Neural cell (in vitro differentiated cells): ENCODE measurements at regions not wholly inside any gene's neighbourhood (a gene's known extent, or its start where the extent isn't known, plus 50 kb on each side); places are given as distances from the start of the nearest gene placed in this dataset.

Source experiments
- H2AFZ ChIP-seq: fragments of 200-600, 300-800 bp; sonication (generic), shearing (Covaris generic); 2 replicates; pipeline ENCODE4 v1.6.0; 2014; ENCODE audit warnings: low read depth, mild to moderate bottlenecking, antibody characterized with exemption, low read length, moderate library complexity
- H3F3A ChIP-seq: fragments of 200-600 bp; shearing (Covaris generic); 2 replicates; pipeline ENCODE4 v1.6.1; 2016; ENCODE audit warnings: mild to moderate bottlenecking, moderate library complexity, mixed read lengths, antibody characterized with exemption, low read length; ENCODE audit not compliant: insufficient read depth, poor library complexity, severe bottlenecking
- H3K27ac ChIP-seq: fragments of 200-600, 300-800 bp; sonication (generic), shearing (Covaris generic); 2 replicates; pipeline ENCODE4 v1.5.1; 2014; ENCODE audit warnings: mild to moderate bottlenecking, low read length, moderate library complexity
- H3K27me3 ChIP-seq: fragments of 300-800, 200-600 bp; sonication (generic), shearing (Covaris generic); 2 replicates; pipeline ENCODE4 v1.6.0; 2014; ENCODE audit warnings: mild to moderate bottlenecking, low read depth, low read length, moderate library complexity; ENCODE audit not compliant: insufficient read depth
- H3K36me3 ChIP-seq: fragments of 300-800, 200-600 bp; sonication (generic), shearing (Covaris generic); 2 replicates; pipeline ENCODE4 v1.5.1; 2014; ENCODE audit warnings: mild to moderate bottlenecking, antibody characterized with exemption, low read length, moderate library complexity; ENCODE audit not compliant: insufficient read depth
- H3K4me2 ChIP-seq: fragments of 300-800, 200-600 bp; sonication (generic), shearing (Covaris generic); 2 replicates; pipeline ENCODE4 v1.6.0; 2014; ENCODE audit warnings: mild to moderate bottlenecking, low read length
- H3K4me3 ChIP-seq: fragments of 300-800, 200-600 bp; sonication (generic), shearing (Covaris generic); 2 replicates; pipeline ENCODE4 v1.5.1; 2014; ENCODE audit warnings: mild to moderate bottlenecking, low read length, moderate library complexity
- H3K79me2 ChIP-seq: fragments of 200-600 bp; shearing (Covaris generic); replicated peaks from 2 replicates; pipeline ENCODE4 v1.6.0; 2014; ENCODE audit warnings: mild to moderate bottlenecking, low read length, moderate library complexity; ENCODE audit not compliant: insufficient read depth
- H3K9ac ChIP-seq: fragments of 300-800, 200-600 bp; sonication (generic), shearing (Covaris generic); 2 replicates; pipeline ENCODE4 v1.6.1; 2016; ENCODE audit warnings: mild to moderate bottlenecking, low read length, mixed read lengths
- H3K9me2 ChIP-seq: fragments of 200-600 bp; shearing (Covaris generic); 2 replicates; pipeline ENCODE4 v1.6.1; 2016; ENCODE audit warnings: mild to moderate bottlenecking, low read length, mixed read lengths; ENCODE audit not compliant: insufficient read depth
- H3K9me3 ChIP-seq: fragments of 200-600, 300-800 bp; sonication (generic), shearing (Covaris generic); 2 replicates; pipeline ENCODE4 v1.6.1; 2016; ENCODE audit warnings: mild to moderate bottlenecking, mixed run types, low read length, moderate library complexity, mixed read lengths
- H4K20me1 ChIP-seq: fragments of 200-600 bp; shearing (Covaris generic); 2 replicates; pipeline ENCODE4 v1.6.1; 2016; ENCODE audit warnings: mild to moderate bottlenecking, mixed run types; ENCODE audit not compliant: insufficient read depth
- CTCF ChIP-seq: fragments of 450-650 bp; IDR thresholded peaks from 2 replicates; pipeline ENCODE4 v1.5.1; 2014; ENCODE audit warnings: antibody characterized with exemption, mild to moderate bottlenecking, moderate library complexity; ENCODE audit not compliant: poor library complexity, severe bottlenecking
- EP300 ChIP-seq: fragments of 450-650 bp; conservative IDR thresholded peaks from 2 replicates; pipeline ENCODE4 v1.6.1; 2014; ENCODE audit warnings: antibody characterized with exemption, mild to moderate bottlenecking, moderate library complexity; ENCODE audit not compliant: poor library complexity, severe bottlenecking
- EZH2 ChIP-seq: fragments of 200-600, 300-800 bp; shearing (Covaris generic), sonication (generic); IDR thresholded peaks from 2 replicates; pipeline ENCODE4 v1.6.1; 2014; ENCODE audit warnings: antibody characterized with exemption, low read length, borderline replicate concordance, mild to moderate bottlenecking; ENCODE audit not compliant: insufficient read depth, poor library complexity, severe bottlenecking
- MXI1 ChIP-seq: fragments of 450-650 bp; conservative IDR thresholded peaks from 2 replicates; pipeline ENCODE4 v1.6.1; 2014; ENCODE audit warnings: antibody characterized with exemption, mild to moderate bottlenecking; ENCODE audit not compliant: poor library complexity, severe bottlenecking
- POLR2AphosphoS5 ChIP-seq: IDR thresholded peaks from 2 replicates; pipeline ENCODE4 v1.6.1; 2012
- RAD21 ChIP-seq: fragments of 450-650 bp; conservative IDR thresholded peaks from 2 replicates; pipeline ENCODE4 v1.6.1; 2014; ENCODE audit warnings: antibody characterized with exemption, mild to moderate bottlenecking, moderate library complexity
- REST ChIP-seq: IDR thresholded peaks from 2 replicates; pipeline ENCODE4 v1.6.1; 2012; ENCODE audit warnings: borderline replicate concordance
- SMC3 ChIP-seq: fragments of 450-650 bp; conservative IDR thresholded peaks from 2 replicates; pipeline ENCODE4 v1.6.1; 2014; ENCODE audit warnings: antibody characterized with exemption, mild to moderate bottlenecking, moderate library complexity; ENCODE audit not compliant: poor library complexity
- TAF1 ChIP-seq: IDR thresholded peaks from 2 replicates; pipeline ENCODE4 v1.6.1; 2012; ENCODE audit warnings: low read depth

GRCh38 chr22:26757496-26757895 is 100.1 kb downstream of the MIAT start:
- TF ChIP-seq RAD21 (no peak), EZH2 (no peak), REST (no peak), TAF1 (no peak), MXI1 (no peak), EP300 (no peak), POLR2AphosphoS5 (no peak), CTCF (no peak), SMC3 (no peak)
- Histone ChIP-seq H3K27ac (no peak overlapping the region), H3K9me2 (no peaks in the 10 kb centered on the region), H3F3A (no peaks in the 10 kb centered on the region), H3K4me2 (no peak overlapping the region), H3K27me3 (no peaks in the 10 kb centered on the region), H3K9me3 (peaks cover 6% of the 10 kb centered on the region), H3K9ac (no peak overlapping the region), H2AFZ (no peak overlapping the region), H3K79me2 (no peaks in the 10 kb centered on the region), H4K20me1 (no peaks in the 10 kb centered on the region), H3K36me3 (no peaks in the 10 kb centered on the region), H3K4me3 (no peak overlapping the region)

GRCh38 chr22:26762503-26763472 is 105.4 kb downstream of the MIAT start:
- H3F3A ChIP-seq: no peaks in the 10 kb centered on the region
- TF ChIP-seq EZH2: no peak
- no peak for TF ChIP-seq MXI1
- TF ChIP-seq EP300: no peak
- TF ChIP-seq POLR2AphosphoS5: no peak
- TF ChIP-seq SMC3: no peak
- TF ChIP-seq RAD21: no peak
- no peak for TF ChIP-seq CTCF
- no peak for TF ChIP-seq REST
- TF ChIP-seq TAF1: no peak
- H3K79me2 ChIP-seq: no peaks in the 10 kb centered on the region
- H3K27me3 ChIP-seq: no peaks in the 10 kb centered on the region
- H3K4me3 ChIP-seq: no peak overlapping the region
- no peak overlapping the region for H2AFZ ChIP-seq
- H3K9ac ChIP-seq: no peak overlapping the region
- no peaks in the 10 kb centered on the region for H3K36me3 ChIP-seq
- no peak overlapping the region for H3K4me2 ChIP-seq
- H4K20me1 ChIP-seq: no peaks in the 10 kb centered on the region
- no peaks in the 10 kb centered on the region for H3K9me2 ChIP-seq
- no peak overlapping the region for H3K27ac ChIP-seq
- peaks cover 3% of the 10 kb centered on the region for H3K9me3 ChIP-seq
